NB4 (cell line): ENCODE measurements at regions not wholly inside any gene's neighbourhood (a gene's known extent, or its start where the extent isn't known, plus 50 kb on each side); places are given as distances from the start of the nearest gene placed in this dataset.

Experiments
- MAX ChIP-seq: IDR thresholded peaks from 2 replicates; pipeline ENCODE4 v1.6.1; 2011; ENCODE audit warnings: low read depth, low read length
- TF ChIP-seq, protein P1 (sequence below): IDR thresholded peaks from one replicate; pipeline ENCODE4 v1.5.1; 2012; ENCODE audit warnings: low read depth, low read length

- TF ChIP-seq, protein P1, sequence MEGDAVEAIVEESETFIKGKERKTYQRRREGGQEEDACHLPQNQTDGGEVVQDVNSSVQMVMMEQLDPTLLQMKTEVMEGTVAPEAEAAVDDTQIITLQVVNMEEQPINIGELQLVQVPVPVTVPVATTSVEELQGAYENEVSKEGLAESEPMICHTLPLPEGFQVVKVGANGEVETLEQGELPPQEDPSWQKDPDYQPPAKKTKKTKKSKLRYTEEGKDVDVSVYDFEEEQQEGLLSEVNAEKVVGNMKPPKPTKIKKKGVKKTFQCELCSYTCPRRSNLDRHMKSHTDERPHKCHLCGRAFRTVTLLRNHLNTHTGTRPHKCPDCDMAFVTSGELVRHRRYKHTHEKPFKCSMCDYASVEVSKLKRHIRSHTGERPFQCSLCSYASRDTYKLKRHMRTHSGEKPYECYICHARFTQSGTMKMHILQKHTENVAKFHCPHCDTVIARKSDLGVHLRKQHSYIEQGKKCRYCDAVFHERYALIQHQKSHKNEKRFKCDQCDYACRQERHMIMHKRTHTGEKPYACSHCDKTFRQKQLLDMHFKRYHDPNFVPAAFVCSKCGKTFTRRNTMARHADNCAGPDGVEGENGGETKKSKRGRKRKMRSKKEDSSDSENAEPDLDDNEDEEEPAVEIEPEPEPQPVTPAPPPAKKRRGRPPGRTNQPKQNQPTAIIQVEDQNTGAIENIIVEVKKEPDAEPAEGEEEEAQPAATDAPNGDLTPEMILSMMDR, result no peak
- TF ChIP-seq MAX, result no peak
Observed at GRCh38 chr14:30330033-30330432, 228.9 kb upstream of the G2E3 start.
